Liver (tissue), 8 donors: ENCODE measurements at regions not wholly inside any gene's neighbourhood (a gene's known extent, or its start where the extent isn't known, plus 50 kb on each side); places are given as distances from the start of the nearest gene placed in this dataset.

Source experiments
- DNase-seq: peaks from one replicate; pipeline ENCODE4 v3.0.0-alpha.2; 2017; ENCODE audit warnings: low spot score
- H3K27ac ChIP-seq, 2 donors: one replicate each; pipeline ENCODE4 v1.7.0; 2013; ENCODE audit warnings: inconsistent platforms in 2 of 2, low read length in 2 of 2, control low read depth in 1 of 2, low read depth in 1 of 2, mild to moderate bottlenecking in 1 of 2
- H3K27me3 ChIP-seq, 4 donors: one replicate each; pipeline versions ENCODE4 v1.6.1 to v1.7.0; 2013; ENCODE audit warnings: low read length in 3 of 4, inconsistent platforms in 1 of 4, mild to moderate bottlenecking in 1 of 4, moderate library complexity in 1 of 4; ENCODE audit not compliant: control insufficient read depth in 4 of 4, insufficient read depth in 4 of 4
- H3K36me3 ChIP-seq, 4 donors: one replicate each; pipeline versions ENCODE4 v1.6.1 to v1.7.0; 2013; ENCODE audit warnings: low read length in 3 of 4, mild to moderate bottlenecking in 3 of 4, low read depth in 1 of 4, moderate library complexity in 1 of 4; ENCODE audit not compliant: control insufficient read depth in 4 of 4, insufficient read depth in 3 of 4
- H3K4me1 ChIP-seq, 4 donors: one replicate each; pipeline versions ENCODE4 v1.6.1 to v1.7.0; 2013; ENCODE audit warnings: low read length in 3 of 4, mild to moderate bottlenecking in 3 of 4, moderate library complexity in 1 of 4; ENCODE audit not compliant: control insufficient read depth in 4 of 4, insufficient read depth in 4 of 4
- H3K4me3 ChIP-seq, 3 donors: one replicate each; pipeline versions ENCODE4 v1.6.1 to v1.7.0; 2013; ENCODE audit warnings: low read length in 3 of 3, control low read depth in 1 of 3, low read depth in 1 of 3, mild to moderate bottlenecking in 1 of 3
- H3K9ac ChIP-seq, 2 donors: one replicate each; pipeline ENCODE4 v1.7.0; 2013; ENCODE audit warnings: low read length in 2 of 2, mild to moderate bottlenecking in 2 of 2, moderate library complexity in 2 of 2, control low read depth in 1 of 2, low read depth in 1 of 2
- H3K9me3 ChIP-seq, 4 donors: one replicate each; pipeline versions ENCODE4 v1.6.1 to v1.7.0; 2013; ENCODE audit warnings: low read length in 3 of 4; ENCODE audit not compliant: control insufficient read depth in 4 of 4
- ATF3 ChIP-seq: IDR thresholded peaks from 2 replicates; pipeline ENCODE4 v1.6.1; 2016; ENCODE audit warnings: antibody characterized with exemption
- CTCF ChIP-seq: fragments of 150-350 bp; IDR thresholded peaks from 2 replicates; pipeline ENCODE4 v1.5.1; 2017; ENCODE audit warnings: improper control_type of control experiment, low read depth, low read length; ENCODE audit not compliant: missing input control
- EGR1 ChIP-seq, 2 donors: IDR thresholded peaks; 2 replicates each; pipeline ENCODE4 v1.6.1; 2016 to 2018; ENCODE audit warnings: antibody characterized with exemption in 2 of 2, low read depth in 2 of 2
- FOXA1 ChIP-seq: IDR thresholded peaks from 2 replicates; pipeline ENCODE4 v1.6.1; 2016; ENCODE audit warnings: antibody characterized with exemption
- FOXA2 ChIP-seq: IDR thresholded peaks from 2 replicates; pipeline ENCODE4 v1.6.1; 2016; ENCODE audit warnings: antibody characterized with exemption
- GABPA ChIP-seq, 2 donors: IDR thresholded peaks in 1 of 2; conservative IDR thresholded peaks in 1 of 2; 2 replicates each; pipeline ENCODE4 v1.6.1; 2016; ENCODE audit warnings: antibody characterized with exemption in 2 of 2, mild to moderate bottlenecking in 1 of 2, moderate library complexity in 1 of 2
- HNF4A ChIP-seq, 2 donors: conservative IDR thresholded peaks; 2 replicates each; pipeline ENCODE4 v1.6.1; 2016; ENCODE audit warnings: antibody characterized with exemption in 2 of 2, mild to moderate bottlenecking in 2 of 2
- HNF4G ChIP-seq: IDR thresholded peaks from 2 replicates; pipeline ENCODE4 v1.6.1; 2016; ENCODE audit warnings: antibody characterized with exemption
- JUND ChIP-seq, 2 donors: IDR thresholded peaks; 2 replicates each; pipeline ENCODE4 v1.6.1; 2016; ENCODE audit warnings: antibody characterized with exemption in 2 of 2
- NR2F2 ChIP-seq: IDR thresholded peaks from 2 replicates; pipeline ENCODE4 v1.6.1; 2016; ENCODE audit warnings: antibody characterized with exemption
- RAD21 ChIP-seq, 2 donors: IDR thresholded peaks; 2 replicates each; pipeline ENCODE4 v1.6.1; 2016; ENCODE audit warnings: antibody characterized with exemption in 2 of 2, mild to moderate bottlenecking in 2 of 2
- REST ChIP-seq: IDR thresholded peaks from 2 replicates; pipeline ENCODE4 v1.6.1; 2016; ENCODE audit warnings: antibody characterized with exemption, mild to moderate bottlenecking
- RXRA ChIP-seq, 2 donors: IDR thresholded peaks; 2 replicates each; pipeline ENCODE4 v1.6.1; 2017 to 2018; ENCODE audit warnings: antibody characterized with exemption in 2 of 2, mild to moderate bottlenecking in 1 of 2
- SP1 ChIP-seq: IDR thresholded peaks from 2 replicates; pipeline ENCODE4 v1.6.1; 2018; ENCODE audit warnings: antibody characterized with exemption, mild to moderate bottlenecking
- TAF1 ChIP-seq: conservative IDR thresholded peaks from 2 replicates; pipeline ENCODE4 v1.6.1; 2016; ENCODE audit warnings: antibody characterized with exemption, mild to moderate bottlenecking
- ZBTB33 ChIP-seq: IDR thresholded peaks from 2 replicates; pipeline ENCODE4 v1.6.1; 2016; ENCODE audit warnings: antibody characterized with exemption
- WGBS: extraction: QIAGEN DNeasy Blood & Tissue Kit; methylation state at CpG from one replicate; pipeline ENCODE4 v1.1.7; 2013; 5-methylcytosine and 5-hydroxymethylcytosine counted together
- donor health status: healthy.
- donor health status: healthy.
- donor health status: healthy.
- donor health status: healthy.
- donor health status: healthy.

- TF ChIP-seq RXRA (IDR thresholded peaks at IDR 0.05) (no peak), JUND (IDR thresholded peaks at IDR 0.05) (no peak), ATF3 (no peak), SP1 (no peak), FOXA1 (no peak), TAF1 (no peak)
These were observed 91.8 kb upstream of the CLDN5 start (continued) for GRCh38 chr22:19615867-19616581.

GRCh38 chr22:19619144-19620009 is 94.9 kb upstream of the SEPTIN5 start:
- Histone ChIP-seq H3K9ac (no peak overlapping the region), H3K4me3 (no peak overlapping the region), H3K9me3 (no peaks in the 10 kb centered on the region), H3K4me1 (no peaks in the 10 kb centered on the region), H3K36me3 (no peaks in the 10 kb centered on the region), H3K27me3 (no peaks in the 10 kb centered on the region), H3K27ac (no peak overlapping the region)
- no peak for TF ChIP-seq ATF3
- no peak for TF ChIP-seq RAD21 (IDR thresholded peaks at IDR 0.05)
- TF ChIP-seq GABPA (IDR thresholded peaks at IDR 0.05 in 1 of 2, conservative IDR thresholded peaks at IDR 0.05 in 1 of 2) = no peak
- no peak for TF ChIP-seq TAF1
- TF ChIP-seq REST = no peak
- TF ChIP-seq EGR1 (IDR thresholded peaks at IDR 0.05; ENCODE audit: low read depth in 2 of 2) = no peak
- TF ChIP-seq FOXA2 = no peak
- no peak for TF ChIP-seq ZBTB33
- TF ChIP-seq RXRA (IDR thresholded peaks at IDR 0.05) = no peak
- no peak for TF ChIP-seq HNF4A (conservative IDR thresholded peaks at IDR 0.05)
- no peak for TF ChIP-seq JUND (IDR thresholded peaks at IDR 0.05)
- TF ChIP-seq CTCF = no peak
- no peak for TF ChIP-seq NR2F2
- TF ChIP-seq HNF4G = no peak
- no peak for TF ChIP-seq FOXA1
- 80% methylated on average over 8 of the region's 8 CpGs for WGBS
- DNase-seq = no peak
